ENCODE measurements at regions not wholly inside any gene's neighbourhood (a gene's known extent, or its start where the extent isn't known, plus 50 kb on each side); places are given as distances from the start of the nearest gene placed in this dataset.

- DNase-seq (ENCODE audit: low read depth), result peak; percentile 35
- H3K4me3 ChIP-seq (ENCODE audit: low read depth, low read length), result no peak overlapping the region
- no peak for TF ChIP-seq CTCF (conservative IDR thresholded peaks at IDR 0.05; ENCODE audit: low read depth, low read length)
These were observed 338.0 kb downstream of the EFNB2 start for GRCh38 chr13:106197496-106197895.

- no peak overlapping the region for H3K4me3 ChIP-seq (ENCODE audit: low read depth, low read length)
- TF ChIP-seq CTCF (conservative IDR thresholded peaks at IDR 0.05; ENCODE audit: low read depth, low read length), result no peak
- DNase-seq (ENCODE audit: low read depth), result no peak
These were observed 347.9 kb downstream of the EFNB2 start for GRCh38 chr13:106187501-106188095.

- no peak overlapping the region for H3K4me3 ChIP-seq (ENCODE audit: low read depth, low read length)
- TF ChIP-seq CTCF (conservative IDR thresholded peaks at IDR 0.05; ENCODE audit: low read depth, low read length), result no peak
- no peak for DNase-seq (ENCODE audit: low read depth)
These were observed 348.4 kb downstream of the EFNB2 start for GRCh38 chr13:106187101-106187500.

- DNase-seq (ENCODE audit: low read depth), result no peak
- no peak overlapping the region for H3K4me3 ChIP-seq (ENCODE audit: low read depth, low read length)
- no peak for TF ChIP-seq CTCF (conservative IDR thresholded peaks at IDR 0.05; ENCODE audit: low read depth, low read length)
These were observed 349.0 kb downstream of the EFNB2 start for GRCh38 chr13:106186366-106187030.

- no peak for DNase-seq (ENCODE audit: low read depth)
- H3K4me3 ChIP-seq (ENCODE audit: low read depth, low read length), result no peak overlapping the region
- TF ChIP-seq CTCF (conservative IDR thresholded peaks at IDR 0.05; ENCODE audit: low read depth, low read length), result no peak
These were observed 350.7 kb downstream of the EFNB2 start for GRCh38 chr13:106184790-106185189.

- no peak overlapping the region for H3K4me3 ChIP-seq (ENCODE audit: low read depth, low read length)
- DNase-seq (ENCODE audit: low read depth), result no peak
- TF ChIP-seq CTCF (conservative IDR thresholded peaks at IDR 0.05; ENCODE audit: low read depth, low read length), result no peak
These were observed 351.9 kb downstream of the EFNB2 start for GRCh38 chr13:106183410-106184065.
